ENCODE measurements at regions not wholly inside any gene's neighbourhood (a gene's known extent, or its start where the extent isn't known, plus 50 kb on each side); places are given as distances from the start of the nearest gene placed in this dataset.

DNA sequence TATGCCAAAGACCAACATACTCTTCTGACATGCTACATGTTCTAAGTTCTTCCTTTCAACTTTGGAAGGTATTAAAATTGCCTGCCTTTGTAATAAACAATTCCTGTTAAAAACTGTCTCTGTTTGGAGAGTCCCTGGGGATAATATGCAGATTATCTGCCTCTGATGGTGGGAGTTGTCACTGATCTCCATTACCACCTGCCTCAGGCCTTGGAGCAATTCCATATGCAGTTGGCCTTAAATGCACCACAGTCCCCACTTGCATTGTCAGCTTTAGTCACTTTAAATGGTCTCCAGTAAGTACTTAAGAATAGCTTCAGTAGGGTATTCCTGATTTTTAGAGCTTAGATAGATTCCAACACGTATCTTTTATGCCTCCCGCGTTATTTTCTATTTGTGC lies 121.1 kb upstream of the GOLIM4 start:
- no peak for TF ChIP-seq CTCF (IDR thresholded peaks at IDR 0.05)

DNA sequence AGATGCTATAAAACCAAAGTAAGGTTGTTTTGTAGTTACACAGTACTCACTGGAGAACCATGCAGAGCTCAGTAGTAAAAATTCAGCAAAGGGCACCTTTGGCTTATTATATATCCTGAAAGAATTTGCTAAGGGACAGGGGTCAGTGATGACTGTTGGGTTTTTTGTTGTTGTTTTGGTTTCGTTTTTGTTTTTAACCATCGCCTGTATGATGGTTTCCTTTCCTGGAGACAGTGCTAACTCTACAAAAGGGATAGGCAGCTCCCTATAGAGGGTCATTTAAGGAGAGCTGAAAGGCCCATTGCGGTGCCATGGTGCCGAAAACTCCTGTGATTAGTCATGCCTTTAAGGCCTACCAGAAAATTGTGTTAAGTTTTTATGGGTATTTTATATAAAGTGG lies 118.2 kb upstream of the GOLIM4 start:
- Histone ChIP-seq H3K4me3 (no peak overlapping the region), H3K9me3 (no peaks in the 10 kb centered on the region), H3K27ac (no peak overlapping the region), H3K36me3 (no peaks in the 10 kb centered on the region), H3K9ac (ENCODE audit: low read depth in 2 of 2, low read length in 2 of 2) (no peak overlapping the region), H3K27me3 (no peaks in the 10 kb centered on the region), H3K4me1 (no peaks in the 10 kb centered on the region)
- intact Hi-C loops (cut with DNase I): loop anchor here (2.0 to 10.0 kb wide), 3 partner anchors 253 to 633 kb away; no protein-coding TSS in a partner anchor
- DNase-seq: no peak
- no peak for TF ChIP-seq CTCF (IDR thresholded peaks at IDR 0.05)

More for the DNA sequence above, 121.1 kb upstream of the GOLIM4 start:
- no peaks in the 10 kb centered on the region for H3K27me3 ChIP-seq
- H3K9ac ChIP-seq (ENCODE audit: low read depth in 2 of 2, low read length in 2 of 2): no peak overlapping the region
- H3K9me3 ChIP-seq: no peaks in the 10 kb centered on the region
- intact Hi-C loops (cut with DNase I): loop anchor here (10.0 kb wide), 1 partner anchor 408 kb away; no protein-coding TSS in a partner anchor
- H3K27ac ChIP-seq: no peak overlapping the region
- no peaks in the 10 kb centered on the region for H3K36me3 ChIP-seq
- DNase-seq: no peak
- no peak overlapping the region for H3K4me3 ChIP-seq
- H3K4me1 ChIP-seq: no peaks in the 10 kb centered on the region

DNA sequence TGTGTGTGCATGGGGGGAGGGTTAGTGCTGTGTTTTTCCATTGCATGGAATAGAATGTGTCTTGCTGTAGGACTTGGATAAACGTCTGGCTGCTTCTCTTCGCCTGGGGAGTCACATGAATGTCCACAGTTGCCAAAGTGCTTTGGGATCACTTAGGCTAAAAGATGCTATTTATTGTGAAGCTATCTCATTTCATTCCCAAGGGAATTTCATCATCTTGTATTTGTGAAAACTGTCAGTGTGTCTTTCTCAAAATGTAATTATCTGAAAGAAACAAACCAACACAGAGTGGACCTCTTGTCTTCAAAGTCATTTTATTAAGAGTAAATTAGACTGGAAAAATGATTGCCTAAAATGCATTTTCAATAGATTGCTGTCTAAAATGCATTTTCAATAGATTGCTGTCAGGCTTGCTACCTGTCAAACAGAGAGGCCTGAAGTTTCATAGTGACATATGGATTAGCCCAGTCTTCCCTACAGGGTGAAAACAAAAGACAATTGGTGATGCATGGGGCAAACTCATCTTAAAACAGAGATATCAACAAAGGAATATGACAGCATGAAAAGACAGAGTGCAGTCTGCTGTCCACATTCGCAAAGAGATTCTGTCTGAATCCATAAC lies 117.1 kb upstream of the GOLIM4 start:
- DNase-seq: no peak
- Histone ChIP-seq H3K4me1 (no peaks in the 10 kb centered on the region), H3K27ac (no peak overlapping the region), H3K9ac (ENCODE audit: low read depth in 2 of 2, low read length in 2 of 2) (no peak overlapping the region), H3K36me3 (no peaks in the 10 kb centered on the region), H3K9me3 (no peaks in the 10 kb centered on the region), H3K27me3 (no peaks in the 10 kb centered on the region), H3K4me3 (no peak overlapping the region)
- no peak for TF ChIP-seq CTCF (IDR thresholded peaks at IDR 0.05)
- intact Hi-C loops (cut with DNase I): loop anchor here (2.0 to 10.0 kb wide), 3 partner anchors 255 to 634 kb away; no protein-coding TSS in a partner anchor

GRCh38 chr3:168205451-168205850 lies 109.7 kb upstream of the GOLIM4 start:
- Histone ChIP-seq H3K36me3 (no peaks in the 10 kb centered on the region), H3K9me3 (no peaks in the 10 kb centered on the region), H3K4me1 (no peaks in the 10 kb centered on the region), H3K27ac (no peak overlapping the region), H3K4me3 (no peak overlapping the region), H3K27me3 (no peaks in the 10 kb centered on the region), H3K9ac (ENCODE audit: low read depth in 2 of 2, low read length in 2 of 2) (no peak overlapping the region)
- no peak for DNase-seq
- intact Hi-C loops (cut with DNase I): no loop called here
- no peak for TF ChIP-seq CTCF (IDR thresholded peaks at IDR 0.05)

GRCh38 chr3:168197162-168197561 lies 101.4 kb upstream of the GOLIM4 start:
- H3K9me3 ChIP-seq: no peaks in the 10 kb centered on the region
- H3K27me3 ChIP-seq: no peaks in the 10 kb centered on the region
- intact Hi-C loops (cut with DNase I): no loop called here
- no peaks in the 10 kb centered on the region for H3K4me1 ChIP-seq
- DNase-seq: no peak
- H3K27ac ChIP-seq: no peak overlapping the region
- no peak overlapping the region for H3K4me3 ChIP-seq
- no peak overlapping the region for H3K9ac ChIP-seq (ENCODE audit: low read depth in 2 of 2, low read length in 2 of 2)
- TF ChIP-seq CTCF (IDR thresholded peaks at IDR 0.05): no peak
- H3K36me3 ChIP-seq: no peaks in the 10 kb centered on the region
